Ishikawa (cell line): ENCODE measurements at regions not wholly inside any gene's neighbourhood (a gene's known extent, or its start where the extent isn't known, plus 50 kb on each side); places are given as distances from the start of the nearest gene placed in this dataset.

Experiments
- CEBPB ChIP-seq: IDR thresholded peaks from 2 replicates; pipeline ENCODE4 v1.6.1; 2012
- CREB1 ChIP-seq: IDR thresholded peaks from 2 replicates; pipeline ENCODE4 v1.6.1; 2012; ENCODE audit warnings: low read depth
- EGR1 ChIP-seq: IDR thresholded peaks from 2 replicates; pipeline ENCODE4 v1.6.1; 2012
- EP300 ChIP-seq: IDR thresholded peaks from 2 replicates; pipeline ENCODE4 v1.6.1; 2012; ENCODE audit warnings: borderline replicate concordance
- FOXM1 ChIP-seq: IDR thresholded peaks from 2 replicates; pipeline ENCODE4 v1.6.1; 2012; ENCODE audit warnings: low read depth, borderline replicate concordance
- NFIC ChIP-seq: IDR thresholded peaks from 2 replicates; pipeline ENCODE4 v1.6.1; 2012
- RAD21 ChIP-seq: IDR thresholded peaks from 2 replicates; pipeline ENCODE4 v1.6.1; 2012; ENCODE audit warnings: low read depth
- TAF1 ChIP-seq: IDR thresholded peaks from 2 replicates; pipeline ENCODE4 v1.6.1; 2012; ENCODE audit warnings: low read depth, mild to moderate bottlenecking
- TCF12 ChIP-seq: IDR thresholded peaks from 2 replicates; pipeline ENCODE4 v1.6.1; 2012; ENCODE audit warnings: low read depth
- TEAD4 ChIP-seq: IDR thresholded peaks from 2 replicates; pipeline ENCODE4 v1.6.1; 2012
- YY1 ChIP-seq: IDR thresholded peaks from 2 replicates; pipeline ENCODE4 v1.6.1; 2012; ENCODE audit warnings: low read depth
- ZBTB7A ChIP-seq: IDR thresholded peaks from 2 replicates; pipeline ENCODE4 v1.6.1; 2012; ENCODE audit warnings: low read depth
- TF ChIP-seq, protein P1 (sequence below): IDR thresholded peaks from 2 replicates; pipeline ENCODE4 v1.6.1; 2012; ENCODE audit warnings: low read depth, mild to moderate bottlenecking
- TF ChIP-seq, protein P2 (sequence below): IDR thresholded peaks from 2 replicates; pipeline ENCODE4 v1.6.1; 2012
- TF ChIP-seq, protein P3 (sequence below): IDR thresholded peaks from 2 replicates; pipeline ENCODE4 v1.6.1; 2012

DNA sequence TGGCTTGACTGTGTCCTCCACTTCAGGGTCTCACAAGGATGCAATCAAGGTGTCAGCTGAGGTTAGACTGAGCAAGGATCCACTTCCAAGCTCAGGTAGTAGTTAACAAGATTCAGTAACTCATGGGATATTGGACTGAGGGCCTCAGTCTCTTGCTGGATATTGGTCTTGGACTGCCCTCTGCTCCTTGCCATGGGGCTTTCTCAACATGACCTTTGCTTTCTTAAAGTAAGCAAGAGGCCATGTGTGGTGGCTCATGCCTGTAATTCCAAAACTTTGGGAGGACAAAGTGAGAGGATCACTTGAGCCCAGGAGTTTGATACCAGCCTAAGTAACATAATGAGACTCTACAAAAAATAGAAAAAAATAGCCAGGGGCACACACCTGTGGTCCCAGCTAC, 231.3 kb upstream of the AMIGO2 start:
- no peak for TF ChIP-seq EGR1
- no peak for TF ChIP-seq CREB1
- no peak for TF ChIP-seq NFIC
- no peak for TF ChIP-seq ZBTB7A
- TF ChIP-seq TEAD4, result no peak
- TF ChIP-seq RAD21, result no peak

DNA sequence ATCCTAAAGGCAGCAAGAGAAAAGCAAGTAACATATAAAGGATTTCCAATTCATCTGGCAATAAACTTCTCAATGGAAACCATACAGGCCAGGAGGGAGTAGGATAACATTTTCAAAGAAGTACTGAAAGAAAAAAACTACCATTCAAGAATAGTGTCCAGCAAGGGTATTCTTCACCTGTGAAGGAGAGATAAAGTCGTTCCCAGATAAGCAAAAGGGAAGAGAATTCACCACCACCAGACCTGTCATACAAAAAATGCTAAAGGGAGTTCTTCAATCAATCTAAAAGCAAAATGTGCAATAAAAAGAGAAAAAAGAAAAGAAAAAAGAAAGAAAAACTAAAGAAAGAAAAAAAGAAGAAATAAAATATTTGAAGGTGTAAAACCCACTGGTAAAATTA, 228.9 kb upstream of the AMIGO2 start:
- TF ChIP-seq TAF1 (no peak), TCF12 (no peak), FOXM1 (no peak), RAD21 (no peak), CREB1 (no peak), YY1 (no peak), EGR1 (no peak)
- TF ChIP-seq, protein P1, sequence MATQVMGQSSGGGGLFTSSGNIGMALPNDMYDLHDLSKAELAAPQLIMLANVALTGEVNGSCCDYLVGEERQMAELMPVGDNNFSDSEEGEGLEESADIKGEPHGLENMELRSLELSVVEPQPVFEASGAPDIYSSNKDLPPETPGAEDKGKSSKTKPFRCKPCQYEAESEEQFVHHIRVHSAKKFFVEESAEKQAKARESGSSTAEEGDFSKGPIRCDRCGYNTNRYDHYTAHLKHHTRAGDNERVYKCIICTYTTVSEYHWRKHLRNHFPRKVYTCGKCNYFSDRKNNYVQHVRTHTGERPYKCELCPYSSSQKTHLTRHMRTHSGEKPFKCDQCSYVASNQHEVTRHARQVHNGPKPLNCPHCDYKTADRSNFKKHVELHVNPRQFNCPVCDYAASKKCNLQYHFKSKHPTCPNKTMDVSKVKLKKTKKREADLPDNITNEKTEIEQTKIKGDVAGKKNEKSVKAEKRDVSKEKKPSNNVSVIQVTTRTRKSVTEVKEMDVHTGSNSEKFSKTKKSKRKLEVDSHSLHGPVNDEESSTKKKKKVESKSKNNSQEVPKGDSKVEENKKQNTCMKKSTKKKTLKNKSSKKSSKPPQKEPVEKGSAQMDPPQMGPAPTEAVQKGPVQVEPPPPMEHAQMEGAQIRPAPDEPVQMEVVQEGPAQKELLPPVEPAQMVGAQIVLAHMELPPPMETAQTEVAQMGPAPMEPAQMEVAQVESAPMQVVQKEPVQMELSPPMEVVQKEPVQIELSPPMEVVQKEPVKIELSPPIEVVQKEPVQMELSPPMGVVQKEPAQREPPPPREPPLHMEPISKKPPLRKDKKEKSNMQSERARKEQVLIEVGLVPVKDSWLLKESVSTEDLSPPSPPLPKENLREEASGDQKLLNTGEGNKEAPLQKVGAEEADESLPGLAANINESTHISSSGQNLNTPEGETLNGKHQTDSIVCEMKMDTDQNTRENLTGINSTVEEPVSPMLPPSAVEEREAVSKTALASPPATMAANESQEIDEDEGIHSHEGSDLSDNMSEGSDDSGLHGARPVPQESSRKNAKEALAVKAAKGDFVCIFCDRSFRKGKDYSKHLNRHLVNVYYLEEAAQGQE, result no peak
- TF ChIP-seq, protein P2, sequence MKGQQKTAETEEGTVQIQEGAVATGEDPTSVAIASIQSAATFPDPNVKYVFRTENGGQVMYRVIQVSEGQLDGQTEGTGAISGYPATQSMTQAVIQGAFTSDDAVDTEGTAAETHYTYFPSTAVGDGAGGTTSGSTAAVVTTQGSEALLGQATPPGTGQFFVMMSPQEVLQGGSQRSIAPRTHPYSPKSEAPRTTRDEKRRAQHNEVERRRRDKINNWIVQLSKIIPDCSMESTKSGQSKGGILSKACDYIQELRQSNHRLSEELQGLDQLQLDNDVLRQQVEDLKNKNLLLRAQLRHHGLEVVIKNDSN, result no peak

DNA sequence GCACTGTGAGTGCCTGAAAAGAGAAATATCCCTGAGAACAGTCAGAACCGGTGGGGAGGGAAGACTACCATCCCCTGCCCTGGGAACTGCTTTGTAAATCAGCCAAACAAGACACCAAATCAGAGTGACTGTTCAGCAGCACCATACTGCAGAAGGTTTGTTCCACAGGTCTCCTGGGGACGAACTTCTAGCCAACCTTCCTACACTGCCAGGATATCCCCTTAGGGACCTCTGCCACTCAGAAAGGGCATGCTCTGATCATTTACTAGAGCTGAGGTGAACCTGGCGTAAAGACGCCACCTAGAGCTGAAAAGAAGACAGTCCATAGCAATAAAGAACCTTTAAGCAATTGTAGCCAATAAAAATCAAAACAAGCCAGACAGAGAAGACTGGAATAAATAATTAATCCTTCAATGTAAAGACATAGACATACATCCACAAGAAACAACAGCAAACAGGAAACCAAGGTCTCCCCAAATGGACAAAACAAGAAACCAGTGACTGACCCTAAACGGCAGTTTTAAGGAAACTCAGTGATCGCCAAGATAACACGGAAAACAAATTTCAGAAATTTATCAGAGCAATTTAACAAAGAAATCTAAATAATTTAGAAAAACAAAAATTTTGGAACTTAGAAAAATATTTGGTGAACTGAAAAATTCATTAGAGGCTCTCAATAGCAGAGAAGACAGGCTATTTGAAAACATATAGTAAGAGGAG, 228.1 kb upstream of the AMIGO2 start:
- TF ChIP-seq, protein P3, sequence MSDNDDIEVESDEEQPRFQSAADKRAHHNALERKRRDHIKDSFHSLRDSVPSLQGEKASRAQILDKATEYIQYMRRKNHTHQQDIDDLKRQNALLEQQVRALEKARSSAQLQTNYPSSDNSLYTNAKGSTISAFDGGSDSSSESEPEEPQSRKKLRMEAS, result 0 out of 2 replicates have a peak, but pooled peaks have one; percentile 15
- no peak for TF ChIP-seq ZBTB7A
- peak; percentile 99 for TF ChIP-seq RAD21
- no peak for TF ChIP-seq TEAD4

DNA sequence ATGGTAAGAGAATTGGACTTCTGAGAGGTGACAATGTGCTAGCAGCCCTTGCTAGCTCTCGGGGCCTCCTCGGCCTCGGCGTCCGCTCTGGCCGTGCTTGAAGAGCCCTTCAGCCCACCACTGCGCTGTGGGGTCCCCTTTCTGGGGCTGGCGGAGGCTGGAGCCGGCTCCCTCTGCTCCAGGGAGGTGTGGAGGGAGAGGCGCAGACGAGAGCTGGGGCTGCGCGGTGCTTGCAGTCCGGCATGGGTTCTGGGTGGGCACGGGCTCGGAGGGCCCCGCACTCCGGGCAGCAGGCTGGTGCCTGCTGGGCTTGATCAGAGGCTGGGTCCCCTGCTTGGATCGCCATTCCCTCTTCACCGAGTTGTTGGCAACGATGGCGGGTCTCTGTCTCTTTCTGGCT, 226.4 kb upstream of the AMIGO2 start:
- TF ChIP-seq YY1 (no peak), EP300 (no peak), CREB1 (no peak), TAF1 (no peak), TCF12 (no peak), NFIC (no peak), FOXM1 (no peak)
- TF ChIP-seq, protein P1, result no peak
- TF ChIP-seq, protein P3, result no peak

DNA sequence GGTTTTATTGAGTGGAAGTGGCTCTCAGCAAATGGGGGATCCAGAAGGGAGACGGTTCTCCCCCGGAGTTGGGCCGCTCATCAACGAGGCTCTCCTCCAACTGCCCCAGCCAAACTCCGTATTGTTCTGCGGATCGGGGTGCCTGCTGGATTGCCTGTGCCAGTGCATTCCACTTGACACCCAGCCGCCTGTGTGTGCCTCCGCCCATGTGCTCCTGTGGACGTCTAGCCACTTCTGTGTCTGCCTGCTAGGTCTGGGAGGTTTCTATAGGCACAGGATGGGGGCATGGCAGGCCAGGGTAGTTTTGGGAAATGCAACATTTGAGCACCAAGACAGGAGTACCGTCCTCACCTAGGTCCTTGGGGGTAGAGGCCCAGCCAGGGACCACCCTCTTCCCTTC, 225.7 kb upstream of the AMIGO2 start:
- TF ChIP-seq RAD21, result no peak
- TF ChIP-seq EP300, result no peak
- TF ChIP-seq FOXM1, result no peak
- no peak for TF ChIP-seq CREB1
- no peak for TF ChIP-seq TEAD4
- no peak for TF ChIP-seq ZBTB7A
- TF ChIP-seq, protein P3, result no peak
- no peak for TF ChIP-seq YY1
- TF ChIP-seq NFIC, result no peak
- no peak for TF ChIP-seq TAF1
- no peak for TF ChIP-seq CEBPB
- TF ChIP-seq, protein P2, result no peak
- TF ChIP-seq, protein P1, result no peak
- no peak for TF ChIP-seq EGR1
